PC-3 (cell line): ENCODE measurements at regions not wholly inside any gene's neighbourhood (a gene's known extent, or its start where the extent isn't known, plus 50 kb on each side); places are given as distances from the start of the nearest gene placed in this dataset.

ENCODE experiments used
- ATAC-seq: fragments of 200-7000 bp; cut with Tn5 transposase; 2 replicates; pipeline ENCODE4 v1.9.1; 2020; ENCODE audit warnings: mild to moderate bottlenecking, moderate library complexity
- BruUV-seq: library from RNA; stranded (reverse); fragments of 400-500 nt; replicated peaks from 2 replicates; lab custom pipeline; 2021; lab: Mats Ljungman, UMichigan
- CTCF ChIA-PET: fragments of 300-600 bp; sonication (Branson Sonifier 250); formaldehyde crosslinking; loops from one replicate; lab custom pipeline; 2022; ENCODE audit warnings: antibody characterized with exemption; lab: Charles Lee
- POLR2A ChIA-PET: fragments of 300-600 bp; sonication (Branson Sonifier 250); formaldehyde crosslinking; loops from one replicate; lab custom pipeline; 2022; ENCODE audit warnings: antibody characterized with exemption; ENCODE audit not compliant: unreplicated experiment; lab: Charles Lee
- DNase-seq: peaks from one replicate; pipeline ENCODE4 v3.0.0-alpha.2; 2015
- H2AFZ ChIP-seq: fragments of 300-600 bp; sonication (generic); 2 replicates; pipeline ENCODE4 v1.6.0; 2016; ENCODE audit warnings: antibody characterized with exemption, low read length
- H3F3A ChIP-seq: fragments of 300-600 bp; sonication (generic); one replicate; pipeline ENCODE4 v1.6.0; 2017; ENCODE audit warnings: antibody characterized with exemption, low read length, control low read depth, mild to moderate bottlenecking; ENCODE audit not compliant: unreplicated experiment
- H3K27ac ChIP-seq: fragments of 300-600 bp; sonication (generic); 2 replicates; pipeline ENCODE4 v1.5.1; 2016; ENCODE audit warnings: mild to moderate bottlenecking, low read length
- H3K27me3 ChIP-seq: fragments of 300-600 bp; sonication (generic); 2 replicates; pipeline ENCODE4 v1.6.1; 2016; ENCODE audit warnings: low read length, mixed read lengths
- H3K36me3 ChIP-seq: fragments of 300-600 bp; sonication (generic); 2 replicates; pipeline ENCODE4 v1.6.1; 2016; ENCODE audit warnings: low read depth, mixed run types, low read length, mixed read lengths
- H3K4me1 ChIP-seq: fragments of 300-600 bp; sonication (generic); 2 replicates; pipeline ENCODE4 v1.5.1; 2016; ENCODE audit warnings: low read length; ENCODE audit not compliant: insufficient read depth
- H3K4me2 ChIP-seq: fragments of 300-600 bp; sonication (generic); 2 replicates; pipeline ENCODE4 v1.6.0; 2016; ENCODE audit warnings: low read length
- H3K4me3 ChIP-seq: fragments of 300-600 bp; sonication (generic); 2 replicates; pipeline ENCODE4 v1.5.1; 2016; ENCODE audit warnings: mild to moderate bottlenecking, low read length, mixed read lengths
- H3K79me2 ChIP-seq: fragments of 300-600 bp; sonication (generic); 2 replicates; pipeline ENCODE4 v1.6.1; 2017; ENCODE audit warnings: low read length, mixed read lengths
- H3K9ac ChIP-seq: fragments of 300-600 bp; sonication (generic); 2 replicates; pipeline ENCODE4 v1.6.0; 2016; ENCODE audit warnings: mild to moderate bottlenecking, low read length
- H3K9me2 ChIP-seq: fragments of 300-600 bp; sonication (generic); replicated peaks from 2 replicates; pipeline ENCODE4 v1.6.1; 2016; ENCODE audit warnings: mixed run types, low read length, mixed read lengths
- H3K9me3 ChIP-seq: fragments of 300-600 bp; sonication (generic); 2 replicates; pipeline ENCODE4 v1.6.1; 2016; ENCODE audit warnings: low read length, mixed read lengths
- H4K20me1 ChIP-seq: fragments of 300-600 bp; sonication (generic); 2 replicates; pipeline ENCODE4 v1.6.1; 2016; ENCODE audit warnings: low read length, mixed read lengths
- EZH2 ChIP-seq: fragments of 300-600 bp; sonication (generic); IDR thresholded peaks from one replicate; pipeline ENCODE4 v1.6.1; 2017; ENCODE audit warnings: antibody characterized with exemption, mild to moderate bottlenecking, low read length; ENCODE audit not compliant: unreplicated experiment
- EZH2phosphoT487 ChIP-seq: fragments of 300-600 bp; sonication (generic); IDR thresholded peaks from 2 replicates; pipeline ENCODE4 v1.6.1; 2018; ENCODE audit warnings: mild to moderate bottlenecking, antibody characterized with exemption, low read length, borderline replicate concordance
- intact Hi-C: fragments of 100-400 bp; cut with micrococcal nuclease; formaldehyde crosslinking; loops from 2 replicates; pipeline ENCODE4 v1.9.0; 2023
- TF ChIP-seq, protein P1 (sequence below): fragments of 300-600 bp; sonication (generic); conservative IDR thresholded peaks from 2 replicates; pipeline ENCODE4 v1.5.1; 2017; ENCODE audit warnings: antibody characterized with exemption, low read depth, mild to moderate bottlenecking, low read length

DNA sequence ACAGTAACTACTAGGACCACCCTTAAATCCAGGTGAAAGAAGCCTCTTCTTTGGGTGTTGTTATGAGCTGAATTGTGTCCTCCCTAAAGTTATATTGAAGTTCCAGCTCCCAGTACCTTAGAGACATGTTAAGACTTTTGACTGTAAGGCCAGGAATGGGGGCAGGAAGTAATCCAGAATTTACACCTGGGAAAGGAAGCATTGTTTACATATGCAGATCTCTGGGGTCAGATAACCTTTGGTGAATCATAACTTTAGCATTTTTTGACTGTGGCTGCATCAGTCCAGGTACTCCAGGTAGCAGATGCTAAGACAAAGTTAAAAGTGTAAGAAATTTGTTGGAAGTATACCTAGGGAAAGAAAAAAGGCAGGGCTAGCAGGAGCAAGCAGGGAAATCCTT is 104.9 kb upstream of the CENPE start:
- Histone ChIP-seq H4K20me1 (no peaks in the 10 kb centered on the region), H3F3A (no peaks in the 10 kb centered on the region), H2AFZ (no peak overlapping the region), H3K79me2 (no peaks in the 10 kb centered on the region), H3K27me3 (no peaks in the 10 kb centered on the region), H3K9me2 (no peaks in the 10 kb centered on the region), H3K4me3 (no peak overlapping the region), H3K27ac (no peak overlapping the region), H3K4me1 (no peaks in the 10 kb centered on the region), H3K36me3 (no peaks in the 10 kb centered on the region), H3K9ac (no peak overlapping the region), H3K9me3 (no peaks in the 10 kb centered on the region), H3K4me2 (no peak overlapping the region)
- no peak for ATAC-seq
- TF ChIP-seq EZH2 (no peak), EZH2phosphoT487 (no peak)
- TF ChIP-seq, protein P1, sequence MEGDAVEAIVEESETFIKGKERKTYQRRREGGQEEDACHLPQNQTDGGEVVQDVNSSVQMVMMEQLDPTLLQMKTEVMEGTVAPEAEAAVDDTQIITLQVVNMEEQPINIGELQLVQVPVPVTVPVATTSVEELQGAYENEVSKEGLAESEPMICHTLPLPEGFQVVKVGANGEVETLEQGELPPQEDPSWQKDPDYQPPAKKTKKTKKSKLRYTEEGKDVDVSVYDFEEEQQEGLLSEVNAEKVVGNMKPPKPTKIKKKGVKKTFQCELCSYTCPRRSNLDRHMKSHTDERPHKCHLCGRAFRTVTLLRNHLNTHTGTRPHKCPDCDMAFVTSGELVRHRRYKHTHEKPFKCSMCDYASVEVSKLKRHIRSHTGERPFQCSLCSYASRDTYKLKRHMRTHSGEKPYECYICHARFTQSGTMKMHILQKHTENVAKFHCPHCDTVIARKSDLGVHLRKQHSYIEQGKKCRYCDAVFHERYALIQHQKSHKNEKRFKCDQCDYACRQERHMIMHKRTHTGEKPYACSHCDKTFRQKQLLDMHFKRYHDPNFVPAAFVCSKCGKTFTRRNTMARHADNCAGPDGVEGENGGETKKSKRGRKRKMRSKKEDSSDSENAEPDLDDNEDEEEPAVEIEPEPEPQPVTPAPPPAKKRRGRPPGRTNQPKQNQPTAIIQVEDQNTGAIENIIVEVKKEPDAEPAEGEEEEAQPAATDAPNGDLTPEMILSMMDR, result no peak
- no TSS peak for BruUV-seq
- ChIA-PET CTCF (no interaction called here), POLR2A (no interaction called here)
- intact Hi-C loops, result no loop called here
- DNase-seq, result peak; percentile 22

DNA sequence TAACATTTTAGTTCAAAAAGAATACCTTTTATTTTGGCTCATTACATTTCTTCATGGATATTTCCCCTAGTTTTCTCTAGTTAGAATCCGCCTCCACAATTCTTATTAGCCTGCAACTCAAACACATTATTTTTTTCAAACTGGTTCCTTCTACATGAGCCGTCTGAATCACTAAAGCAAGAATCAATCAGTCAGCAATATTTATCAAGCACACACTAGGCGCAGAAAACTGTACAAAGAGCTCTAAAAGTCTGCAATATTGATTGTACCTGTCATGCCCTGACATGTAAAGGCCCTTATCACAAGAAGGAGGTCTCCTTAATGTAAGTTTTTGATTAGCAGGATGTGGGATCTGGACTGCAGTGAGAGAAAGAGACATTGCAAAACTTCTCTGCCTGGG is 94.8 kb upstream of the CENPE start:
- Histone ChIP-seq H4K20me1 (no peaks in the 10 kb centered on the region), H3K36me3 (no peaks in the 10 kb centered on the region), H3K4me3 (no peak overlapping the region), H3K4me2 (no peak overlapping the region), H3K27ac (no peak overlapping the region), H3K9me3 (no peaks in the 10 kb centered on the region), H3K79me2 (no peaks in the 10 kb centered on the region), H3K9me2 (no peaks in the 10 kb centered on the region), H2AFZ (no peak overlapping the region), H3F3A (no peaks in the 10 kb centered on the region), H3K27me3 (no peaks in the 10 kb centered on the region), H3K9ac (no peak overlapping the region), H3K4me1 (no peaks in the 10 kb centered on the region)
- ATAC-seq, result no peak
- TF ChIP-seq EZH2phosphoT487 (no peak), EZH2 (no peak)
- TF ChIP-seq, protein P1, result no peak
- BruUV-seq, result no TSS peak
- ChIA-PET POLR2A (no interaction called here), CTCF (no interaction called here)
- DNase-seq, result no peak
- intact Hi-C loops, result no loop called here

DNA sequence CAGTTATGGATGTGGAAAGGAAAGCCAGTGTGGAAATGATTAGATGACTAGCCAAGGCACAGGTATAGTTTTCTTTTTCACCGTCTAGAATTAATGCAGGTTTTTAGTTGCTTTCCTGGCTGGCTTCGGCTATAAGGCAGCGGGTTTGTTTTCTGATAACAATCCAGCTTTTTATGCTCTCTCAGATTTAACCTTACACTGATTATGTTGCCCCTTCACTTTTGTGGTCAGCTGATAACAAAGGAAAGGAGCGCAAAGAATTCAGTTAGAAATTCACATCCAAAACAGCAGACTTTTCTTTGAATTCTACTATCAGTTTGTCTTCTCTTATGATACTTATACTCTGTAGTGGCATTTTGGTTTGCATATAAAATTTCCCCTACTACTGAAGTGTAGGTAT is 94.2 kb upstream of the CENPE start:
- BruUV-seq, result no TSS peak
- POLR2A ChIA-PET, result no interaction called here
- Histone ChIP-seq H3F3A (no peaks in the 10 kb centered on the region), H3K27me3 (no peaks in the 10 kb centered on the region), H3K27ac (no peak overlapping the region), H2AFZ (no peak overlapping the region), H3K4me2 (no peak overlapping the region), H3K9ac (no peak overlapping the region), H3K9me2 (no peaks in the 10 kb centered on the region), H3K79me2 (no peaks in the 10 kb centered on the region), H3K9me3 (no peaks in the 10 kb centered on the region), H3K4me3 (no peak overlapping the region), H3K4me1 (no peaks in the 10 kb centered on the region), H4K20me1 (no peaks in the 10 kb centered on the region), H3K36me3 (no peaks in the 10 kb centered on the region)
- ATAC-seq, result no peak
- no peak for DNase-seq
- TF ChIP-seq, protein P1, result no peak
- TF ChIP-seq EZH2phosphoT487, result no peak
- no peak for TF ChIP-seq EZH2
- intact Hi-C loops, result no loop called here
- CTCF ChIA-PET, result no interaction called here
